ENCODE measurements at regions not wholly inside any gene's neighbourhood (a gene's known extent, or its start where the extent isn't known, plus 50 kb on each side); places are given as distances from the start of the nearest gene placed in this dataset.

GRCh38 chr2:145302886-145303285 lies 783.0 kb upstream of the ZEB2 start:
- TF ChIP-seq CTCF (conservative IDR thresholded peaks at IDR 0.05; ENCODE audit: low read depth in 2 of 2) (no peak), EZH2 (IDR thresholded peaks at IDR 0.05; ENCODE audit: low read depth, unreplicated experiment) (no peak), REST (IDR thresholded peaks at IDR 0.05; ENCODE audit: unreplicated experiment) (no peak), POLR2AphosphoS5 (IDR thresholded peaks at IDR 0.05; ENCODE audit: low read depth) (no peak), CREB1 (CRISPR knock-in tag; IDR thresholded peaks at IDR 0.05; ENCODE audit: low read depth) (no peak), ZNF114 (CRISPR knock-in tag; IDR thresholded peaks at IDR 0.05) (no peak), EZH2phosphoT487 (IDR thresholded peaks at IDR 0.05; ENCODE audit: unreplicated experiment) (no peak), JUNB (IDR thresholded peaks at IDR 0.05; ENCODE audit: unreplicated experiment) (no peak), ZNF462 (CRISPR knock-in tag; IDR thresholded peaks at IDR 0.05) (no peak), NANOG (IDR thresholded peaks at IDR 0.05; ENCODE audit: borderline replicate concordance) (no peak)
- TF ChIP-seq, protein P1, sequence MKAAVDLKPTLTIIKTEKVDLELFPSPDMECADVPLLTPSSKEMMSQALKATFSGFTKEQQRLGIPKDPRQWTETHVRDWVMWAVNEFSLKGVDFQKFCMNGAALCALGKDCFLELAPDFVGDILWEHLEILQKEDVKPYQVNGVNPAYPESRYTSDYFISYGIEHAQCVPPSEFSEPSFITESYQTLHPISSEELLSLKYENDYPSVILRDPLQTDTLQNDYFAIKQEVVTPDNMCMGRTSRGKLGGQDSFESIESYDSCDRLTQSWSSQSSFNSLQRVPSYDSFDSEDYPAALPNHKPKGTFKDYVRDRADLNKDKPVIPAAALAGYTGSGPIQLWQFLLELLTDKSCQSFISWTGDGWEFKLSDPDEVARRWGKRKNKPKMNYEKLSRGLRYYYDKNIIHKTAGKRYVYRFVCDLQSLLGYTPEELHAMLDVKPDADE (IDR thresholded peaks at IDR 0.05) = no peak

All from GM23338 (cell line).